ENCODE measurements at regions not wholly inside any gene's neighbourhood (a gene's known extent, or its start where the extent isn't known, plus 50 kb on each side); places are given as distances from the start of the nearest gene placed in this dataset.

- TF ChIP-seq CTCF (conservative IDR thresholded peaks at IDR 0.05; ENCODE audit: low read length), result no peak
- TF ChIP-seq EZH2phosphoT487 (IDR thresholded peaks at IDR 0.05; ENCODE audit: borderline replicate concordance, low read depth, low read length), result no peak
Measured at GRCh38 chr3:99240700-99241099, 339.2 kb upstream of the DCBLD2 start.
